Hematopoietic multipotent progenitor cell (in vitro differentiated cells): ENCODE measurements at regions not wholly inside any gene's neighbourhood (a gene's known extent, or its start where the extent isn't known, plus 50 kb on each side); places are given as distances from the start of the nearest gene placed in this dataset.
"Not testable (repeated sequence)": the region's sequence is repeated elsewhere in the genome, so short reads cannot be mapped to it uniquely, and the experiment has no call there.

Source experiments
- DNase-seq, 3 donors: peaks; one replicate each; pipeline ENCODE4 v3.0.0-alpha.2; 2011 to 2015; ENCODE audit warnings: low read depth in 2 of 3, low spot score in 2 of 3

DNA sequence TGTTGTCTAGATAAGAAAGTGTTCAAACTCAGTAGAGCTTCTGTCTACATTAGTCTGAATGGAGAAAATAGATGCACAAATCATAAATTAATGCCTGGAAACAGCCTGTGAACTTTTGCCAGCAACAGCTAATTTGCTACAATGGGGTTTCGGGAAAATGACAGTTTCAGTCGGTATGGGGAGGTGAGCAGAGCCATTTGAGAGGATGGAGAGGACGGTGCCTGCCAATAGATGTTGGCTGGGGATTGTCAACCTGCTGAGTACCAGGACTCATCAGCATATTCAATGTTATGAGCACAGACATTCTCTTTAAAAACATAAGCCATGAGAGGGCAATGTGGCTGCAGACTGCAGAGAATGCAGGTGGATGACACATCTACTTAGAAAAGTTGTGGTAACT is 230.3 kb upstream of the PCDH18 start:
- no peak for DNase-seq

DNA sequence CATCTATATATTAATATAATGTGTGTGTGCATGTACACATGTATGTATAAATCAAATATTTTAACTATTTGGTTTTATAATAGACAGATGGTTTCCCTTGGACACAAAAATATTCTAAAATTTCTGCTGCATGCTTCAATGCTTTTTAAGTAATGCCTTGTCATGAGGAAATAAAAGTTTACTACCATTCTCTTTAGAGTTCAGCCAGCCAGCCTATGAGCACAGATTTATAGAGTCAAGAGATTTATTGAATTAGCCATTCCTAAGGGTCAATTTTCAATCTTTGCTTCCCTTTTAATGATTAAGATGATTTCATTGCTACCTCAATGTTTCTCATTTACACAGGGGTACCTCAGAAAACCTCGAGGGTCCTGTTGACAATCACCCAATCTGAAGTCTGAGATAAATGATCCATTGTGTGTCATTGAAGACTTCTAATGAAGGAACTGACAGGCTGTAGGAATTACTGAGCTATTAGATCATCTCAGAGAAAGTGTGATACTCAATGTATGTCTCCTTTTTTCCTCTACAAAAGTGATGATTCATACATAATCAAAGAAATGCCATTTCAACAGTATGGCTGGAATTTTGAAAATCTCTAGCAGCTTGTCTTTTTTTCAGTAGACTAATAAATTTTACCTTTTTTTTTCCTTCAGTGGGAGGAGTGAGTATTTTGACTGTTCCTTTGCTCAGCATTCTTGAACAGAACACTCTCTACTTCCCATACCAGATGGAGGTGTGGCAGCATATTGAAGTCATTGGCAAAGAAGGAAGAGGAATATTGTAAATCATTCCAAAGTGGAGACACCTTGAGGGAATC is 222.6 kb upstream of the PCDH18 start:
- no peak for DNase-seq

DNA sequence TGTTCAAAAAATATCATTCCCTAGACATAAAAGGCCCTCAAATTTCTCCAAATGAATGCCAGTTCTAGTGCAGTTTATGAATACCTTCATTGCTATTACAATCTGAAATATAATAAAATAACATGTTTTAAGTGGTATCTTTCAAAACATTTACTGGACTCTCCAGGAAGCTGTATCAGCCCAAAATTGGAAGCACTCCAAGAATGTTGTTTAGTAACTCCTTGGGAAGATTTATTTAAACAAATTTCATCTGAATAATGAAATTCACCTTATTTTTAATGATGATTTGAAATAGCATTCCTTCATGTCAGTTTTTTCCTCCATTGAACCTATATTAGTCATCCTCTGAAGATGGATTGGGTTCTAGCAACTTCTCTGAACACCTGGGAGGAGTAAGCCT is 217.2 kb upstream of the PCDH18 start:
- DNase-seq: no peak

DNA sequence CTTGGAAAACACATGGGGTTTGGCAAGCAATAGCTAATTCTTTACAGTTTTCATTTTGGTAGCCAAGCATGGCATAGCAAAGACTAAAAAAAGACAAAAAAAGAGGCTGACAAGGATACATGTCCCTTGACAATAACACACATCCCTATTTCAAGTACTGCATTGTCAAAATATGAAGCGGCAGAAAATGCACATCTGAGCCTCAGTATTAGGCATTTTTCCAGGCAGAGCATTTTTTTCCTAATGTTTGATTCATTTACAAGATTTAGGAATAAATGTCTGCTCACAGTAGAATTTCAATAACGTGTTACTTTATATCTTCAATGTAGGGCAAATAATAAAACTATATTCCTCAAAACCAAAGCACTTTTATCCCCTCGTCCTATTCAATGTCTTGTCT is 216.3 kb upstream of the PCDH18 start:
- no peak for DNase-seq

DNA sequence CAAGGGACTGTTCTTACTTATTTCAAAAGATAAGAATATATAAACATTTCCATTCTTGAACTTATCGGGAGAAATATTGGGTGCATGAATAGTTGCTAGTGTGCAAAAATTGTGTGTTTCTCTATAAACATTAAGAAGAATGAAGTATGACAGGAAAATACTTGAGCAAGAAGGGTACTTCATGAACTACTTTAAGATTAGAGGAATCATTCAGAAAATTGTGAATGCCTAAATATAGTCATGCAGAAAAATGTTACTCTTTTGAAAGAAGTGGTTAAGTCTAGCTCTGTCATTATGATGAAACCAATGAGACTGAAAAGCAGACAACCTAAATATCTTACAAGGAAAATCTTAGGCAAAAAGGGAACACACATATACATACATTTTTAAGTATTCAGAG is 207.8 kb upstream of the PCDH18 start:
- DNase-seq: no peak

DNA sequence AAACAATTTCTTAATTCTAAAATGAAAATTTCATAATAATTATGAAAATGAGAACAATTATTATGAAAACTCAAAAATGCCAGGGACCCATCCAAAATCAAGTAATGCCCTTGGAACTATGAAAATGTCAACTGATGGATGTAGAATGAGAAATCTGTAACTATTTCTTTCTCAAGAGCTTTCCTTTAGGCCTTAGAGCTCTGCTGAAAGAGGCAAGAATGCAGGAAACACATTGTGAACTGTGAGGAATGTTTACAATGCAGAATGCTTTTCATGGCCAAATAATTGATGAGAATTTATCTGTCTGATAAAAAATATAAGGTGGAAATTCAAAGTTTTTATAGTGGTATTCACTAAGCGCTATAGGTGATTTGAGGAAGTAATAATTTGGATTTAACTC is 207.1 kb upstream of the PCDH18 start:
- no peak for DNase-seq

DNA sequence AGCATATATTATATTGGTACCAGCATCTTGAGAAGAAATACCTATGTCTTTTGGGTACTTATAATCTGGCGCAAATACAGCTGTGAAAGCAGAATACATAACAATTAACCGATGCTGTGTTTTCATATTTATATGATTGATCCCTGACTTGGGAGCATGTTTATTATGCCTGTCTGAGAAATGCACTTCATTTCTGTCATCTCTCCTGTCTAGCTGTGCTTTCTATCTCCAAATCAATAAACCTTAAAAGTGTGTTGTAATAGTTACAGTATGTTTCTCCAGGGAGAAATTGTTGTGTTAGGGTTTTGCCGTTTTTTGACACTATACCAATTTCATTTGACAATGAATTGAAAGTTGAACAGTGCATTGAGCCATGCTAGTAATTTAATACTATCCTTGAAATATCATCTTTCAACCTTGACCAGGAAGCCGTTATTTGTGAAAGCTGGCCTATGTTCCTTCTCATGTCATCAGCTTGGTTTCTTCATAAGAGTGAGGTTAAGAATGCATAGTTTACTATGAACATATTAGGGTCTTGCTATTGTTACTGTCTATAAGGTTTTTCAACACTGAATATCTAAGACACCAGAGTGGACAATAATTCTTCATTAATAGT is 206.2 kb upstream of the PCDH18 start:
- DNase-seq: no peak

DNA sequence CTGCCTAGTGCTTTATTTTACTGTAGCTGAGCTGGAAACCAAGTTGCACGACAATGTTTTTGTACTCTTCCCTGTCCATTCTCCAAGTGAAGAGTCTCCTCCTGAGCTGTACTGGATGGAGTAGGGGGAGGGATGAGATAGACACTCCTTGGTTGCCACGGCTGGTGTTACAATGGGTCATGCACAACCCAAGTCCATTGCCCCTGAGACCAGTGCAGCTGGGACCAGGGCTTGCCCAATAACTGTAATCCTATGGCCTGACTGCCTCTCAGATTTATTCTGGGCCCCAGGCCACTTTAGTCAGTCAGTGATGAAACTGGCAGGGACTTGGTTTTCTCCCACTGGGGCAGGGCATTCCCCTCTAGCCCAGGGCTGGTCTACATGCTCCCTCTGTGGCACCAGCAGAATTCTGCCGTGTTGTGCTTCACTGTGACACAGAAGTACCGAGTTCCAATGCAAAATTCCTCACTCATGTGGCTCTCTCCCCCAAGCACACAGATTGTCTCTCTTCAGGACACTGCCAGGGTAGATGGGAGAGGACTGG is 203.3 kb upstream of the PCDH18 start:
- no peak for DNase-seq

DNA sequence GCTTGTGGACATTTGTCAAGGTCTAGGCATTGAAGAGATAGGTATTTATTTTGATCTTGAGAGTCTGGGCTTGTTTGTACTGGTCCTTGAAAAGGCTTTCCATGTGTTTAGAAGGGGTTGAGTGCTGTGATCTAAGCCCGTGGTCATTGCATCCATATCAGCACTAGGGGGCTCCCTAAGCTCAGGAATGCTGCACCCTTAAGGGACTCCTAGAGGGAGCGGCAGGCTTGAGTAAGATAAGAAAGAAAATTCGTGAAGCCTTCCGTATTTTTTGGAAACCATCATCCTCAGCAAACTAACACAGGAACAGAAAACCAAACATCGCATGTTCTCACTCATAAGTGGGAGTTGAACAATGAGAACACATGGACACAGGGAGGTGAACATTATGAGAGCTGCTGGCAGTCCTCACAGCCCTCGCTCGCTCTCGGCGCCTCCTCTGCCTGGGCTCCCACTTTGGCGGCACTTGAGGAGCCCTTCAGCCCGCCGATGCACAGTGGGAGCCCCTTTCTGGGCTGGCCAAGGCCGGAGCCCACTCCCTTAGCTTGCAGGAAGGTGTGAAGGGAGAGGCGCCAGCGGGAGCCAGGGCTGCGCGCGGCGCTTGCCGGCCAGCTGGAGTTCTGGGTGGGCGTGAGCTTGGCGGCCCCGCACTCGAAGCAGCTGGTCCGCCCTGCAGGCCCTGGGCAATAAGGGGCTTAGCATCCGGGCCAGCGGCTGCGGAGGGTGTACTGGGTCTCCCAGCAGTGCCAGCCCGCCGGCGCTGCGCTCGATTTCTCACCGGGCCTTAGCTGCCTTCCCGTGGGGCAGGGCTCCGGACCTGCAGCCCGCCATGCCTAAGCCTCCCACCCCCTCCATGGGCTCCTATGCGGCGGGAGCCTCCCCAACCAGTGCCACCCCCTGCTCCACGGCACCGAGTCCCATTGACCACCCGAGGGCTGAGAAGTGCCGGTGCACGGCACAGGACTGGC is 201.2 kb upstream of the PCDH18 start:
- DNase-seq: not testable (repeated sequence)

DNA sequence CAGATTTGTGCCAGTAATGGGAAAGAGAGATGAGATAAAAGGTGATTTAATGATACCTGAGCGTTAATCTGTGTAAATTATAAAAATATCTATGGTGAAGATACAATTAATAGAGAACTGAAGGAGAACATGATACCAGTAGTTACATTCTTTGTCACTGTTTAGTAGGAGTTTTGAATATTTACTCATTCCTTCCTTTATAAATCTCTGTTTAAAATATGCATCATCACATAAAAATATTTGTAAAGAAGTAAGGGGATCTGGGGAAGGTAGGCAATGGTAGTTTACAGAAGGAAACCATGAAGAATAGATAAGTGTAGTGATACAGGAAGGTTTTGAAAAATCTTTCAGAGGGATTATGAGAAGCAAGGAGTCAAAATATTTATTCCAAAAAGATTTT is 190.6 kb upstream of the PCDH18 start:
- DNase-seq: no peak

DNA sequence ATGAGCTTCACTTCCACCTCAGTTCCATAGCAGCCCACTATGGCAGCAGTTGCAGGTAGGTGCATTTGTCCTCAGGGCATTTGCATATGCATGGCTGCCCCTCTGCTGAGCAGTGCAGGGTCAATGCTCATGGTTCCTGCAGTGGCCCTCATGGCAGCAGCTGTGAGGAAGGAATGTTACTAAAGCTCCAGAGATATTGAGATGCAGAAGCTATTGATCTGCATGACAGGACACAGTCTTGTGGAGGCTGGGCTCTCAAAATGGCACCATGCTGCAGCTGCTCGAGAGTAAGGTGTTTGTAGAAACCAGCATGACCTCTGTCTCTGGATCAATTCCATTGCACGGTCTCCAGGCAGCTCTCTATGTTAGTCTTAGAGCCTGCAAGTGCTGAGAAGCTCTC is 179.2 kb upstream of the PCDH18 start:
- no peak for DNase-seq

DNA sequence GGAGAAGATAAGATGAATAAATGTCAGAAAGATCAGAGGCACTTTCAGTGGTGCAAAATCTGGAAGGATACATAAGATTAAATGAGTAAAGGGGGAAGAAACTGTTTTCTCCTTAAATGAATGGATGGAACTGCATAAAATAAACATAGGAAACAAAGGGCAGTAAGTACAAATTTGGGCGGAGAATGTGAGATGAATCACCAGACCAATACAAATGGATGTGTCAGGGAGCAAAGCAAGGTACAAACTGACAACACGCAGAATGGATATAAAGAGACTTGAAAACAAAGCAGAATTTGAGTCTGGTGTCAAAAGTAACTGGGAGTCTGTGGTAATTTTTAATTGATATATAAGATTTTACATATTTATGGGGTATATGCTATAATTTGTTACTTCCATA is 175.3 kb upstream of the PCDH18 start:
- no peak for DNase-seq

DNA sequence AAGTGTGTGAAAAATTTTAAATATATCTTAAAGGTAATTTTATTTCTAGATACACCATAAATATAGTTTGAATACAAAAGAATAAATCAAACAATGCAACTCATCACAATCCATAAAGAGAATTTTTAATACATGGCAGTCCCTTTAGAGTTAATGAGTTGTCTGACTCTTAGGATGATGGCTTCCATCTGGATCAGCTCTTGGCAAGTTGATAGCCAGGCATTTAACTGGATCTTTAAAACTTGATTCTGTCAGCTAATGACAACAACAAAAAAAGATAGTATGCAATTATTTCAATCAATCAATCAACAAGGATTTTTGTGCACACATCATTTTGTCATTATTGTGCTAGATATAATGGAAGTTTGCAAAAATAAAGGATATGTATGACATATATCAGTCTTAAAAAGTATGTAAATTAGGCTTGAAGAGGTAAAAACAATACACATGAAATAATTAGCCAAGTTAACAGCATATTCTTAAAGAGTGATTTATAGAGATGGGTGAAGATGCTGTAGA is 174.9 kb upstream of the PCDH18 start:
- no peak for DNase-seq

DNA sequence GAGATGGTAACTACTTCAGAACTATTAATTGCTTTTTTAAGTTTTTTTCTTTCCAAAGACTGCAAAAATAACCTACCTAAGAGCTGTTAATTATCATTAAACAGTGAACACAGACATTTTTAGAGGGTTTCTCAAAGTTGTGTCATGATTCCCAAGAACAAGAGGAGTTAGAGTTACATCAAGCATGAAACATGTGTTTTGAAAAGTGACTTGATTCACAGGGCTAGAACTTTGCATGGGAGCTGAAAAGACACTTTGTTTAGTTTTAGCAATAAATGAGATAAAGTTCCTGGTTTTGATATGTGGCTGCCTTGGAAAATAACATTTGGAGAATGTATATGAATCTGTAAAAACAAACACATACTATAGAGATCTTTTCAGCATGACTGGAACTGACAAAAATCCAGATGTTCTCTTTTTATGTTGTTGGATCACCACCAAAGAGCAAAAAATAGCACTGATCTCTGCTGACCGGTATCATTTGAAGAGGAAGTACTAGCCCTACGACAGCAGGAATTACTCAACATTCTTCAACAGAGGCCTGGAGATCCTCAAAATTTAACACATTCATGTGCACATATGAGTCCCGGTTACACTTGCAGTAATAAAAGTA is 173.0 kb upstream of the PCDH18 start:
- no peak for DNase-seq

DNA sequence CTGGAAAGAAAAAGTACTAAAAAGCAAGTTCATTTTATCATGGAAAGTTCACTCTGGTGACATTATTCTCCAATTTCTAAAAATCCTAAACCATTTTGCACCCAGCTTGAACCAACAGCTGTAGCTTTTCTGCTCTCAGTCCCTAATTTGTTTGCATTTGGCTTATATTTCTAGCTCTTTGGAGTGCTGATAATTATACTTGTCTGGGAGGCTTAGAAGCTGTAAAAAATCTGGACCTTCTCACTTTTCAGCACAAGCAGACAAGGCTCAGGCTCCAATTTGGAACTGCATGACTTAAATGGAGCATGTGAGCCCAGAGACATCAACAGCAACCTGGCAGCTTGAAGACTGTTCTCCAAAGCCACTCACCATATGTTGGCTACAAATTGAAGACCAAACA is 170.9 kb upstream of the PCDH18 start:
- DNase-seq: no peak

DNA sequence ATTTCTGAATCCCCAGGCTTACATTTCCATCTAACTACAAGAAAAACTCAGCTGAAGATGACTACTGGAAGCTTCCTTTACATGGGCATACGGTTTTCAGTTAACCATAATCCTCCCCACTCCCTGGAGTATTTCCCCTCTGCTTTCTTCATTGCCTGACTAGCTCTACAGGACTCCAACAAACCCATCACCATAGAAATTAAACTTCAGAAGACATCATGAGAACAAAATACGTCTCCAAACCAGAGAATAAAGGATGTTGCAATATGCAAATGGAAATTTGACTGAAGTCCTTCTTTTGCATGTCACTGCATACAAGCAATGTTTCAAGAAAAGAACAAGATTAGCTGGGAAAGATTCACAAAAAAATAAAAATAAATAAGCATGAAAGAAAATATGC is 170.2 kb upstream of the PCDH18 start:
- no peak for DNase-seq

DNA sequence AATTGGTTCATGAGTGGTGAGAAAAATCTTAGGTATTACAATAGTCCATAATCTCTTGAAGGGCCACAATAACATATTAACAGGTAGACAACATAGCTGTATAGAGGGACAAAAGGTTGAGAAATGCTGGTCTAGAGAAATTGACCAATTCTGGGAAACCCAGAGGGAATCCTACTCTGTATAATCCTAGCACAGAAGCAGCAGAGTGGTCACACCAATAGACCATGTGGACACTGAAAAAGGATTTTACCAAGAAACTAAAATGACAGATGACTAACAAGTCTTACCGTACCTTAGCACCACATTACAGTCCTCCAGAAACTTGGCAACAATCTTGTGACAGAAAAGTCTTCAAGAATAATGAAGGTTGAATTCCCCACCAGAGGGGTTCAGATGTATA is 169.1 kb upstream of the PCDH18 start:
- DNase-seq: no peak

DNA sequence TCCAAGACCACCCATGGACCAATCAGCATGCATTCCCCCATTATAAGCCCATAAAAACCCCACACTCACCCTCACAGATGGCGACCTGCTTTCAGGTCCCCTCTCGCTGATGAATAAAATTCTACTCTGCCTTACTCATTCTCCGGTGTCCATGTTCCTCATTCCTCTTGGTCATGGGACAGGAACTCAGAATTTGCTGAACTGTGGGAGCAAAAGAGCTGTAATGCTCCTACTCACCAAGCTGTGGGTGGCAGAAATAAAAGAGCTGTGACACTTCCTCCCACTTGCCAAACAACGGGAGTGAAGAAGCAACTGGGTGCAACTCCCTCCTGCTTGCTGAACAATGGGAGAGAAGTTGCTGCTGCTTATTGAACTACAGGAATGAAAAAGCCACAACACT is 168.5 kb upstream of the PCDH18 start:
- DNase-seq: no peak

DNA sequence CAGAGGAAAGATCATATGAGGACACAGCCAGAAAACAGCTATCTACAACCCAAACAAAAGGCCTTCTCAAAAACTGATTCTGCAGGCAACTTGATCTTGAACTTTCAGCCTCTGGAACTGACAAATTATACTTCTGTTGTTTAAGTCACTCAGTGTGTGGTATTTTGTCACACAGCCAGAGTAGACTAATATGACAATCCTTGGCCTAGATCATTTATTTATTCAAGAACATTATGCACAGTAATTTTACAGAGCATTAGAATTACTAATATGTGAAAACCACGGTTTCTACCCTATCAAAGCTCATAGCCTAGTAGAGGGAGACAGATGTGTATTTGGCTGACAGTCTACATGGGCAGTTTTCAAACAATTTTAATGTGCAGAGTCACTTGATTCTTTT is 167.8 kb upstream of the PCDH18 start:
- no peak for DNase-seq

DNA sequence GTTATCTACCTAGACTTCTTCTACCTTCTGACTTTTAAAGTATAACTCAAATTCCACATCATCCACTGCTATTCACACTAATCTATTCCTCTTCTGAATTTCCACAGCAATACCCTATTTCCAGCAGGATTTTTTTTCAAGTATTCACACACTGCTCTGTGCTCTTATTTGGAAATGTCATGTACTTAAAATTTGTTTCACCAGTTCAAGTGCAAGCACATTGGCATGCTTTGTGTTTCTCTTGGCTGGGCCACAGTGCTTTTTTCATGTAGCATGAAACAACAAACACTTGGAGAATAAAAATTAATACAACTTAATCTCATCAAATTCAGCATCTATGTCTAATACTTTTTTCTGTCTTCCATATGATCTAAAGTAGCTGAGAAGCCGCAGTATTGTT is 161.8 kb upstream of the PCDH18 start:
- DNase-seq: no peak

DNA sequence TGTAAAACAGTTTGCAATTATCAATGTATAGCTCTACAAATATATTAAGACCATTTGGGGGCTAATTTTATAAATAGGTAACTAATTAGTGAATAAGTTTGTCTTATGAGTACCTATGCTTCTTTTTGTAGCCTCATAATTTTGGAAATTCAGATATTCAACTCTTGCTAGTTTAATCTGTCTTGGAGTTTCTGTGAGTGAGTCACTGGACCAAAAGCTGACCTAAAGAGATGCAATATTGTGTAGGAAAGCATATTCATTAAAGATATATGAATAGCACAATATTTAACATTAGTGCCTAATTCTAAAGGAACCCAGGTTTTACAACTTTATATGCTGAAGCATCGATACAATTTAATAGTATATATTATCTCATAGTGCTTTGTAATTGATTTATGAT is 161.3 kb upstream of the PCDH18 start:
- DNase-seq: no peak
